ENCODE measurements at regions not wholly inside any gene's neighbourhood (a gene's known extent, or its start where the extent isn't known, plus 50 kb on each side); places are given as distances from the start of the nearest gene placed in this dataset.

DNA sequence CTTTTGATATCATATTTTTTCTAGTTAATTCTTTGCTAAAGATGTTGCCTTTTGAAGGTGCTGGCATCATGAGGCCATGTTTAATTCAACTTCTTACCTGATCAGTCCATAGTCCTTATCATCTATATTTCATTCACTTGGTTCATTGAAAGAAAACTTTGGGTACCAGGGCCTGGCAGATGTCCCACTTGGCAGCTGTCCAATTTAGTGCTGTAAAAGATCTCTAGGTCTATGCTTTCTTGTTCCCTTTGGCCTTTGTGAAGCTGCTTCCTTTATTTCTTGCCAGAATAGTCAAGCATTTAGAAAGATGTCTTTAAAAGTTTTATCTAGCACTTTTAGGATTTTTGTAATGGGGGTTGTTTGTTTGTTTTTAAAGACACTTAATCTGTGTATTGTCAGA, 61.7 kb upstream of the EYA4 start:
- H2BK12ac ChIP-seq (ENCODE audit: insufficient read length, low read depth, low read length), result no peak overlapping the region
- TF ChIP-seq, protein P1, sequence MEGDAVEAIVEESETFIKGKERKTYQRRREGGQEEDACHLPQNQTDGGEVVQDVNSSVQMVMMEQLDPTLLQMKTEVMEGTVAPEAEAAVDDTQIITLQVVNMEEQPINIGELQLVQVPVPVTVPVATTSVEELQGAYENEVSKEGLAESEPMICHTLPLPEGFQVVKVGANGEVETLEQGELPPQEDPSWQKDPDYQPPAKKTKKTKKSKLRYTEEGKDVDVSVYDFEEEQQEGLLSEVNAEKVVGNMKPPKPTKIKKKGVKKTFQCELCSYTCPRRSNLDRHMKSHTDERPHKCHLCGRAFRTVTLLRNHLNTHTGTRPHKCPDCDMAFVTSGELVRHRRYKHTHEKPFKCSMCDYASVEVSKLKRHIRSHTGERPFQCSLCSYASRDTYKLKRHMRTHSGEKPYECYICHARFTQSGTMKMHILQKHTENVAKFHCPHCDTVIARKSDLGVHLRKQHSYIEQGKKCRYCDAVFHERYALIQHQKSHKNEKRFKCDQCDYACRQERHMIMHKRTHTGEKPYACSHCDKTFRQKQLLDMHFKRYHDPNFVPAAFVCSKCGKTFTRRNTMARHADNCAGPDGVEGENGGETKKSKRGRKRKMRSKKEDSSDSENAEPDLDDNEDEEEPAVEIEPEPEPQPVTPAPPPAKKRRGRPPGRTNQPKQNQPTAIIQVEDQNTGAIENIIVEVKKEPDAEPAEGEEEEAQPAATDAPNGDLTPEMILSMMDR (conservative IDR thresholded peaks at IDR 0.05), result no peak

More for the DNA sequence above, 61.7 kb upstream of the EYA4 start:
- H3K4me1 Mint-ChIP-seq, result peaks cover 4 to 5% of the 10 kb centered on the region in 2 experiments; a peak in 3 of 4 replicates
- no peak overlapping the region for H3T11ph ChIP-seq (ENCODE audit: low read length)
- H3K56ac ChIP-seq (ENCODE audit: insufficient read length, low read depth, low read length), result no peak overlapping the region
- no peak overlapping the region for H3K27ac Mint-ChIP-seq
- no peak overlapping the region for H3K23ac ChIP-seq (ENCODE audit: insufficient read length, low read depth, low read length)
- H3K27ac ChIP-seq (ENCODE audit: insufficient read length, low read depth, low read length), result no peak overlapping the region
- H2BK20ac ChIP-seq (ENCODE audit: low read depth, low read length, poor library complexity, severe bottlenecking), result no peak overlapping the region
- no peak overlapping the region for H3K4me2 ChIP-seq (ENCODE audit: insufficient read depth, insufficient read length, low read length)
- no peak overlapping the region for H2AFZ ChIP-seq (ENCODE audit: low read length)
- no peak overlapping the region for H4K8ac ChIP-seq (replicated peaks; ENCODE audit: insufficient read length, low read depth, low read length)
- H4K20me1 ChIP-seq (ENCODE audit: control insufficient read depth, insufficient read depth, insufficient read length), result no peaks in the 10 kb centered on the region
- H3K18ac ChIP-seq (ENCODE audit: insufficient read length, low read depth, low read length), result no peak overlapping the region
- H2AK5ac ChIP-seq (ENCODE audit: insufficient read length, low read length), result no peak overlapping the region
- no peaks in the 10 kb centered on the region for H3K23me2 ChIP-seq (ENCODE audit: insufficient read length, low read depth, low read length, poor library complexity, severe bottlenecking)
- no peaks in the 10 kb centered on the region for H3K27me3 ChIP-seq (ENCODE audit: insufficient read depth, low read length)
- no peak for DNase-seq
- H3K79me1 ChIP-seq (ENCODE audit: insufficient read depth, low read depth, low read length, poor library complexity, severe bottlenecking), result no peaks in the 10 kb centered on the region
- no peaks in the 10 kb centered on the region for H3K4me1 ChIP-seq (ENCODE audit: insufficient read depth, low read length)
- H2BK5ac ChIP-seq (ENCODE audit: insufficient read length, low read length), result no peak overlapping the region
- no peaks in the 10 kb centered on the region for H3K9me3 ChIP-seq (ENCODE audit: control insufficient read depth, low read depth, low read length)
- H2BK15ac ChIP-seq (ENCODE audit: low read depth, low read length), result no peak overlapping the region
- peaks cover 0 to 10% (median 5%) of the 10 kb centered on the region in 3 experiments; a peak in 4 of 7 replicates for H3K36me3 Mint-ChIP-seq (ENCODE audit: insufficient read depth in 1 of 3, low read depth in 3 of 3)
- no peaks in the 10 kb centered on the region for H3K79me2 ChIP-seq (ENCODE audit: insufficient read depth, low read length)
- H3K9me3 Mint-ChIP-seq, result peaks cover 11 to 14% of the 10 kb centered on the region in 2 experiments
- H4K91ac ChIP-seq (ENCODE audit: insufficient read length, low read depth, low read length), result no peak overlapping the region
- H3K14ac ChIP-seq (ENCODE audit: insufficient read depth, low read length), result no peak overlapping the region
- no peak overlapping the region for H3K9ac ChIP-seq (ENCODE audit: extremely low read depth, insufficient read length, low read length)
- H2BK120ac ChIP-seq (ENCODE audit: low read depth, low read length, poor library complexity, severe bottlenecking), result no peak overlapping the region
- no peak overlapping the region for H3K4me3 Mint-ChIP-seq
- H3K27me3 Mint-ChIP-seq (ENCODE audit: low read depth), result no peaks in the 10 kb centered on the region
- no peak overlapping the region for H3K4ac ChIP-seq (ENCODE audit: low read depth, low read length)
- H4K5ac ChIP-seq (ENCODE audit: insufficient read length, low read depth, low read length), result no peak overlapping the region
